ENCODE measurements at regions not wholly inside any gene's neighbourhood (a gene's known extent, or its start where the extent isn't known, plus 50 kb on each side); places are given as distances from the start of the nearest gene placed in this dataset.

- Histone ChIP-seq H3K4me2 (no peak overlapping the region), H3K9me3 (no peaks in the 10 kb centered on the region), H3K27ac (no peak overlapping the region), H3K4me3 (no peak overlapping the region), H3K4me1 (no peaks in the 10 kb centered on the region)
- CTCF ChIA-PET, result no interaction called here
- ATAC-seq, result no peak
- DNase-seq (ENCODE audit: low read depth in 1 of 2, low spot score in 1 of 2), result no peak
- no peak for FAIRE-seq
- POLR2A ChIA-PET, result no interaction called here
- TF ChIP-seq ESRRA (IDR thresholded peaks at IDR 0.05; ENCODE audit: borderline replicate concordance, low read length) (no peak), HEYL (CRISPR knock-in tag; IDR thresholded peaks at IDR 0.05) (no peak), MAFK (IDR thresholded peaks at IDR 0.05; ENCODE audit: partially characterized antibody) (no peak), CHD4 (IDR thresholded peaks at IDR 0.05; ENCODE audit: borderline replicate concordance) (no peak), FOSL2 (IDR thresholded peaks at IDR 0.05) (no peak), FOSL2 (CRISPR knock-in tag; IDR thresholded peaks at IDR 0.05) (no peak), POLR2A (IDR thresholded peaks at IDR 0.05; ENCODE audit: low read length) (no peak), MAZ (IDR thresholded peaks at IDR 0.05; ENCODE audit: borderline replicate concordance, low read depth, low read length) (no peak), HDAC2 (IDR thresholded peaks at IDR 0.05) (no peak), ELK1 (IDR thresholded peaks at IDR 0.05; ENCODE audit: low read depth, low read length) (no peak), RCOR1 (IDR thresholded peaks at IDR 0.05; ENCODE audit: low read depth, low read length) (no peak), CTCF (IDR thresholded peaks at IDR 0.05) (no peak), HOXB5 (CRISPR knock-in tag; IDR thresholded peaks at IDR 0.05) (no peak), RNF2 (IDR thresholded peaks at IDR 0.05; ENCODE audit: borderline replicate concordance, low read depth) (no peak), FOXS1 (CRISPR knock-in tag; IDR thresholded peaks at IDR 0.05) (no peak), HOXA7 (CRISPR knock-in tag; IDR thresholded peaks at IDR 0.05) (no peak), CEBPB (IDR thresholded peaks at IDR 0.05) (no peak), GATA3 (IDR thresholded peaks at IDR 0.05; ENCODE audit: borderline replicate concordance) (no peak), EP300 (IDR thresholded peaks at IDR 0.05) (no peak), TFCP2L1 (CRISPR knock-in tag; IDR thresholded peaks at IDR 0.05) (no peak)
- TF ChIP-seq, protein P1, sequence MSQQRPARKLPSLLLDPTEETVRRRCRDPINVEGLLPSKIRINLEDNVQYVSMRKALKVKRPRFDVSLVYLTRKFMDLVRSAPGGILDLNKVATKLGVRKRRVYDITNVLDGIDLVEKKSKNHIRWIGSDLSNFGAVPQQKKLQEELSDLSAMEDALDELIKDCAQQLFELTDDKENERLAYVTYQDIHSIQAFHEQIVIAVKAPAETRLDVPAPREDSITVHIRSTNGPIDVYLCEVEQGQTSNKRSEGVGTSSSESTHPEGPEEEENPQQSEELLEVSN (IDR thresholded peaks at IDR 0.05; ENCODE audit: borderline replicate concordance, low read depth), result no peak
These were observed 415.0 kb upstream of the FBXO33 start for GRCh38 chr14:39847194-39847593.

- no peak overlapping the region for H3K4me2 ChIP-seq
- 22% methylated on average over 5 of the region's 5 CpGs for WGBS (ENCODE audit: missing lambda C conversion rate)
- H3K4me1 ChIP-seq, result no peaks in the 10 kb centered on the region
- ChIA-PET POLR2A (no interaction called here), CTCF (no interaction called here)
- ATAC-seq (no peak), FAIRE-seq (no peak), DNase-seq (ENCODE audit: low read depth in 1 of 2, low spot score in 1 of 2) (no peak)
- TF ChIP-seq FOSL2 (IDR thresholded peaks at IDR 0.05) (no peak), FOSL2 (CRISPR knock-in tag; IDR thresholded peaks at IDR 0.05) (no peak), RNF2 (IDR thresholded peaks at IDR 0.05; ENCODE audit: borderline replicate concordance, low read depth) (no peak), HDAC2 (IDR thresholded peaks at IDR 0.05) (no peak), CBX8 (IDR thresholded peaks at IDR 0.05) (no peak), KDM1A (IDR thresholded peaks at IDR 0.05; ENCODE audit: low read depth) (no peak), GATA3 (IDR thresholded peaks at IDR 0.05; ENCODE audit: borderline replicate concordance) (no peak), RAD21 (conservative IDR thresholded peaks at IDR 0.05 in 1 of 2, IDR thresholded peaks at IDR 0.05 in 1 of 2) (no peak), CBX2 (IDR thresholded peaks at IDR 0.05; ENCODE audit: borderline replicate concordance, low read depth) (no peak), BCL3 (IDR thresholded peaks at IDR 0.05) (no peak), RFX5 (IDR thresholded peaks at IDR 0.05) (no peak), TP53 (CRISPR knock-in tag; IDR thresholded peaks at IDR 0.05) (no peak), ATOH8 (CRISPR knock-in tag; IDR thresholded peaks at IDR 0.05; ENCODE audit: low read depth) (no peak), JUNB (IDR thresholded peaks at IDR 0.05) (no peak), HMGXB4 (CRISPR knock-in tag; IDR thresholded peaks at IDR 0.05; ENCODE audit: borderline replicate concordance) (no peak), POLR2AphosphoS2 (conservative IDR thresholded peaks at IDR 0.05; ENCODE audit: low read length) (no peak), HEYL (CRISPR knock-in tag; IDR thresholded peaks at IDR 0.05) (no peak)
- no peak overlapping the region for H3K27ac ChIP-seq
- no peak overlapping the region for H3K4me3 ChIP-seq
- no peaks in the 10 kb centered on the region for H3K9me3 ChIP-seq
These were observed 411.6 kb upstream of the FBXO33 start for GRCh38 chr14:39843881-39844280.

Measured in A549 (cell line).